Spleen (tissue), 11 donors: ENCODE measurements at regions not wholly inside any gene's neighbourhood (a gene's known extent, or its start where the extent isn't known, plus 50 kb on each side); places are given as distances from the start of the nearest gene placed in this dataset.

Experiments
- DNase-seq: peaks from one replicate; pipeline ENCODE4 v3.0.0-alpha.2; 2020
- H3K27ac ChIP-seq, 8 donors: fragments of 200-600 bp; sonication (generic) in 7 of 8; 1 replicate in 4 of 8; 2 replicates in 4 of 8; pipeline versions ENCODE4 v1.5.0 to v1.8.0; 2016 to 2021; ENCODE audit warnings: inconsistent platforms in 4 of 8, mild to moderate bottlenecking in 4 of 8, moderate library complexity in 1 of 8
- H3K27me3 ChIP-seq, 7 donors: fragments of 200-600 bp; sonication (generic) in 6 of 7; replicated peaks in 1 of 7; 1 replicate in 4 of 7; 2 replicates in 3 of 7; pipeline versions ENCODE4 v1.5.0 to v1.8.0; 2016 to 2021; ENCODE audit warnings: inconsistent platforms in 3 of 7, mild to moderate bottlenecking in 1 of 7
- H3K36me3 ChIP-seq, 6 donors: fragments of 200-600 bp; sonication (generic) in 5 of 6; 1 replicate in 4 of 6; 2 replicates in 2 of 6; pipeline versions ENCODE4 v1.5.0 to v1.8.0; 2016 to 2021; ENCODE audit warnings: inconsistent platforms in 2 of 6
- H3K4me1 ChIP-seq, 6 donors: fragments of 200-600 bp; sonication (generic) in 5 of 6; 1 replicate in 3 of 6; 2 replicates in 3 of 6; pipeline versions ENCODE4 v1.5.0 to v1.8.0; 2016 to 2021; ENCODE audit warnings: inconsistent platforms in 3 of 6
- H3K4me3 ChIP-seq, 8 donors: fragments of 200-600 bp; sonication (generic) in 7 of 8; 1 replicate in 4 of 8; 2 replicates in 4 of 8; pipeline versions ENCODE4 v1.5.0 to v1.8.0; 2016 to 2021; ENCODE audit warnings: inconsistent platforms in 4 of 8, mild to moderate bottlenecking in 4 of 8, moderate library complexity in 2 of 8
- H3K9me3 ChIP-seq, 8 donors: fragments of 200-600 bp; sonication (generic) in 7 of 8; 1 replicate in 4 of 8; 2 replicates in 4 of 8; pipeline versions ENCODE4 v1.5.0 to v1.8.0; 2016 to 2021; ENCODE audit warnings: inconsistent platforms in 4 of 8
- CTCF ChIP-seq, 11 experiments: fragments of 200-600 bp in 7 of 11; fragments of 450-650 bp in 4 of 11; sonication (generic) in 4 of 11; IDR thresholded peaks in 8 of 11; conservative IDR thresholded peaks in 3 of 11; 1 replicate in 7 of 11; 2 replicates in 4 of 11; pipeline versions ENCODE4 v1.4.0 to v1.8.0; 2016 to 2021; ENCODE audit warnings: antibody characterized with exemption in 11 of 11, inconsistent platforms in 4 of 11, mild to moderate bottlenecking in 1 of 11
- POLR2A ChIP-seq, 3 donors: fragments of 450-650 bp; IDR thresholded peaks; one replicate each; pipeline ENCODE4 v1.5.1; 2017; ENCODE audit warnings: antibody characterized with exemption in 3 of 3, mild to moderate bottlenecking in 1 of 3
- POLR2AphosphoS5 ChIP-seq, 3 donors: sonication (generic); formaldehyde crosslinking; IDR thresholded peaks; one replicate each; pipeline ENCODE4 v1.5.1; 2017; ENCODE audit warnings: antibody characterized with exemption in 3 of 3
- WGBS, 5 donors: extraction: QIAGEN DNeasy Blood & Tissue Kit in 3 of 5; methylation state at CpG; one replicate each; pipeline versions ENCODE4 v1.1.5 to v1.1.7; 2013 to 2018; 5-methylcytosine and 5-hydroxymethylcytosine counted together
- intact Hi-C: fragments of 100-400 bp; cut with DNase I; formaldehyde crosslinking; loops from one replicate; pipeline ENCODE4 v1.15.0; 2023; ENCODE audit warnings: low total_unique reads
- donor health status: healthy with polysubstance abuse.
- donor health status: DM: no; HTN: no; CAD: no; lungs with moderate emphysema.
- donor health status: DM: no; HTN: no; CAD: no.
- donor health status: Bipolar disorder and iron deficiency.
- donor health status: healthy.
- donor health status: DM: no; HTN: no; CAD: no.
- donor health status: DM: yes; HTN: yes; CAD: no.

- Histone ChIP-seq H3K27ac (no peak overlapping the region), H3K4me1 (no peaks in the 10 kb centered on the region), H3K27me3 (no peaks in the 10 kb centered on the region), H3K36me3 (no peaks in the 10 kb centered on the region), H3K9me3 (no peaks in the 10 kb centered on the region), H3K4me3 (no peak overlapping the region)
- intact Hi-C loops = no loop called here
- no peak for DNase-seq
- 73 to 88% (median 78%) methylated on average over 6 of the region's 6 CpGs for WGBS, 5 donors
- TF ChIP-seq CTCF (IDR thresholded peaks at IDR 0.05 in 8 of 11, conservative IDR thresholded peaks at IDR 0.05 in 3 of 11) (no peak), POLR2AphosphoS5 (IDR thresholded peaks at IDR 0.05) (no peak), POLR2A (IDR thresholded peaks at IDR 0.05) (no peak)
Observed at GRCh38 chr6:14589175-14589574, 471.6 kb downstream of the CD83 start.

- WGBS, 5 donors = 52 to 74% (median 61%) methylated on average over 6 of the region's 6 CpGs
- no peak for TF ChIP-seq CTCF (IDR thresholded peaks at IDR 0.05 in 8 of 11, conservative IDR thresholded peaks at IDR 0.05 in 3 of 11)
- TF ChIP-seq POLR2A (IDR thresholded peaks at IDR 0.05) = no peak
- H3K4me1 ChIP-seq = no peaks in the 10 kb centered on the region
- intact Hi-C loops = no loop called here
- H3K4me3 ChIP-seq = no peak overlapping the region
- H3K27me3 ChIP-seq = no peaks in the 10 kb centered on the region
- H3K27ac ChIP-seq = no peak overlapping the region
- DNase-seq = no peak
- no peaks in the 10 kb centered on the region for H3K36me3 ChIP-seq
- H3K9me3 ChIP-seq = no peaks in the 10 kb centered on the region
Observed at GRCh38 chr6:14590586-14590985, 473.0 kb downstream of the CD83 start.

GRCh38 chr6:14591998-14592397, 474.4 kb downstream of the CD83 start:
- H3K4me1 ChIP-seq = peaks cover 0 to 7% (median 0%) of the 10 kb centered on the region in 6 donors
- TF ChIP-seq POLR2AphosphoS5 (IDR thresholded peaks at IDR 0.05) (no peak), CTCF (IDR thresholded peaks at IDR 0.05 in 8 of 11, conservative IDR thresholded peaks at IDR 0.05 in 3 of 11) (no peak), POLR2A (IDR thresholded peaks at IDR 0.05) (no peak)
- H3K27ac ChIP-seq = no peak overlapping the region
- H3K4me3 ChIP-seq = no peak overlapping the region
- intact Hi-C loops = no loop called here
- H3K36me3 ChIP-seq = no peaks in the 10 kb centered on the region
- no peaks in the 10 kb centered on the region for H3K27me3 ChIP-seq
- DNase-seq = no peak
- no peaks in the 10 kb centered on the region for H3K9me3 ChIP-seq
- 87 to 100% (median 96%) methylated on average over 1 of the region's 1 CpG for WGBS, 5 donors

- no peak for TF ChIP-seq POLR2AphosphoS5 (IDR thresholded peaks at IDR 0.05)
- TF ChIP-seq POLR2A (IDR thresholded peaks at IDR 0.05) = no peak
- TF ChIP-seq CTCF (IDR thresholded peaks at IDR 0.05 in 8 of 11, conservative IDR thresholded peaks at IDR 0.05 in 3 of 11) = no peak
- Histone ChIP-seq H3K27ac (no peak overlapping the region), H3K27me3 (no peaks in the 10 kb centered on the region), H3K36me3 (no peaks in the 10 kb centered on the region), H3K9me3 (no peaks in the 10 kb centered on the region), H3K4me3 (no peak overlapping the region), H3K4me1 (peaks cover 0 to 20% (median under 1%) of the 10 kb centered on the region in 6 donors)
- DNase-seq = no peak
- intact Hi-C loops = no loop called here
- 69 to 86% (median 76%) methylated on average over 4 of the region's 4 CpGs for WGBS, 5 donors
Observed at GRCh38 chr6:14593286-14593685, 475.7 kb downstream of the CD83 start.
